NCI-H1092 treated with DMSO at 0.1 percent for 48 hours (cell line): ENCODE measurements at regions not wholly inside any gene's neighbourhood (a gene's known extent, or its start where the extent isn't known, plus 50 kb on each side); places are given as distances from the start of the nearest gene placed in this dataset.
A peak's percentile ranks its signal among the peaks of the same experiment; 100 is the strongest.
"Not testable (repeated sequence)": the region's sequence is repeated elsewhere in the genome, so short reads cannot be mapped to it uniquely, and the experiment has no call there.

Experiments used
- DNase-seq: peaks from one replicate; lab custom pipeline; 2025; lab: John Stamatoyannopoulos, UW

DNA sequence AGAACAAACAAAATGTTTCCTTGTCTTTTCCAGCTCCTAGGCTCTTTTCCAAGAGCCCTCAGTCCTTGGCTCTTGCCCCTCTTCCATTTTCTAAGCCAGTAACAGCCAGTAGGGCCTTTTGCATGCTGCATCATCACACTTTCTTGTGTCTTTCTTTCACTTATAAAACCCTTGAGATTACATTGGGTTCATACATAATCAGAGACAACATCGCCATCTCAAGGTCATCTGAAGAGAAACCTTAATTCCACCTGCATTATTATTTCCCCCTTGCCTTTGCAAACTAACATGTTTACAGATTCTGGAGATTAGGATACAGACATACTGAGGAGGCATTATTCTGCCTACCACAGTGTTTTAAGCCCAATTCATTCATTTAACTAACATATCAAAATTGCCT, 697.3 kb downstream of the TRIB2 start:
- DNase-seq = peak; percentile 15

DNA sequence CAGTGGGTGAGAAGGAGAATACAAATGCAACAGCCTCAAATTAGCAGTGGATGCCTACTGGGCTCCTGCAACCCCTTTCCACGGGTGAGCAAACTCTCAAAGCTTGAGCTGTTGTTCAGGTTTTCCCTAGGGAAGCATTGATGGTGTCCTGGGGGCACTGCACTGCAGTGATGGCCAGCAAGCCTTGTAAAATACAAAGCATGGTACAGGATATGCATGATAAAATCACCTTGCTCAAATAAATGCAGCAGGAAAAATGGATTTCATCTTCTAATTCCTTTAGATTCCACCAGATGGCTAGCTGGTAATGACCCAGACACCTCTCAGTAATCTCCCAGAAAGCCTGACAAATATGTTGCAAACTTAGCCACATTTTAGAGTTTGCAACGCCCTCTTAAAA, 698.2 kb downstream of the TRIB2 start:
- peak; percentile 7 for DNase-seq

DNA sequence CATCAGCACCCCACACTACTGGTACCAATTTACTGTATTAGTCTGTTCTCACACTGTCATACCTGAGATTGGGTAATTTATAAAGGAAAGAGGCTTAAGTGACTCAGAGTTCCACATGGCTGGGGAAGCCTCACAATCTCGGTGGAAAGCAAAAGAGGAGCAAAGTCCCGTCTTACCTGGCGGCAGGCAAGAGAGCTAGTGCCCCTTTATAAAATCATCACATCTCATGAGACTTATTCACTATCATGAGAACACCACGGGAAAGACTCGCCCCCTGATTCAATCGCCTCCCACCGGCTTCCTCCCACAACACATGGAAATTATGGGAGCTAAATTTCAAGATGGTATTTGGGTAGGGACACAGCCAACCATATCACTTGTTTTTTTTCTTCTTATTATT, 717.2 kb downstream of the TRIB2 start:
- DNase-seq = no peak

DNA sequence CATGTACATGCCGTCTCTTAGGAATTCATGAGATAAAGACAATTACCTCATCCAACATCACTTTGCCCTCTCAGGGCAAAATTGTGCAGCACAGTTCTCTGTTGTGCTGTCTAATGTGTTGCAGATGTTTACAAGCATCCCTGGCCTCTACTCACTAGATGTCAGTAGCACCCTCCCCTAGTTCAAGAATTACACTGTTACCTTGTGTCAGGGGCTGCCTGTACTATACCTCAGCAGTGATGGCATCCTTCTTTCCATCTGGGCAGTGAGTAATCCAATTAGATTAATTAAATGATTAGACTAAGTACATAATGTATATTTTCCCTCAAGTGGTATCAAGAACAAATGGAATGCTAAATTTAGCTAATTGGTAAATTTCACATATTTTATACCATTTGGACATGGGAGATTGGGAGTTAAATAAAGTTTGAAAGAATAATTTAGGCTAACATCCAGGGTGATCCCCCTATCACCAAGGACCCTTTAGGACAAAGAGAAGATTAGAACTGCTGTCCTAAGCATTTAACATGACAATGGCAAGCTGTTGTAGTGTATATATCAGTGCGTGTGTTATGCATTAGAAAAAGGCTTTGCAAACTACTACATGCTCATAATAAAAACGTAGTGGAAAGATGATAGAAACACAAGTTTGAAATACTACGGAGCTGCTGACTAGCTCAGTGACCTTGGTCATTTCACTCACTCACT, 727.0 kb downstream of the TRIB2 start:
- DNase-seq = not testable (repeated sequence)

DNA sequence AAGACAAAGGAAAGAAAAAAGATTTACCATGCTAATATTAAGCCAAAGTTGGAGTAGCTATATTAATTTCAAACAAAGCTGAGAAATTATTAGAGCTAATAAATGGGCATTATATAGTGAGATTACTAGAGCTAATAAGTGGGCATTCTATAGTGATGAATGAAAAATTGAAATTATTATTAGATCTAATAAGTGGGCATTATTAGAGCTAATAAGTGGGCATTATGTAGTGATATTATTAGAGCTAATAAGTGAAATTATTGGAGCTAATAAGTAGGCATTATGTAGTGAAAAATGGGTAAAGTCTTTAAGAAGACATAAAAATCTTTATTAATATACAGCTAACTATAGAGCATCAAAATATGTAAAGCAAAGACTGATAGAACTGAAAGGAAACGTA, 745.7 kb downstream of the TRIB2 start:
- DNase-seq = no peak

DNA sequence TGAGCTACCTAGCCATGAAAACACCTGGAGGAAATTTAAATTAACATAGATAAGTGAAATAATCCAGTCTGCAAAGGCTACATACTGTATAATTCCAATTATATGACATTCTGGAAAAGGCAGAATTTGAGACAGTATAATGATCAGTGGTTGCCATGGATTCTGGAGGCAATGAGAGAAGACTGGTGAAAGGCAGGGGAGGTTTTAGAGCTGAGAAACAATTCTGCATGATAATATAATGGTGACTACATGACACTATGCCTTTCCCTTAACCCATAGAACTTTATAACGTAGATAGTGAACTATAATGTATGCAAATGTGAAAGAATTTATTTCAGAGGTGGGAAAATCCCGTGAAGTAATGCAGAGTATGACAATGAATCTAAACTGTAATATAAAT, 749.3 kb downstream of the TRIB2 start:
- DNase-seq = no peak

DNA sequence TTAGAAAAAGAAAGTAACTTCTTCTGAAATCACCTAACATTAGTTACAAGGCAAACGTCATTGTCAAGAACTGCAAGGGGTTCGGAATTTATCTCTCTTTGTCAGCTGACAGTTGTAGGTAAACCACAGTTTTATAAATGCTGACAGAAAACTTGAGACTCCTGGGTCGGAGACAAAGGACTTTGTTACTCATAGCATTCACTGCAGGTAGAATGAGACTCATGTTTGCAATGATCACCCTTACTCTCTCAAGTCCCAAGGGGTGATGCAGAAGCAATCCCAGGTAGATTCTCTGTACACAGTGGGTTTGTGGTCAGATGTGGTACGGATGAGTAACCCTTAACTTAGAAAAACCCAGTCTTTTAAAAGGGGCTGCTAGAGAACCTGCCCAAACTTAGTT, 757.8 kb downstream of the TRIB2 start:
- DNase-seq = no peak

DNA sequence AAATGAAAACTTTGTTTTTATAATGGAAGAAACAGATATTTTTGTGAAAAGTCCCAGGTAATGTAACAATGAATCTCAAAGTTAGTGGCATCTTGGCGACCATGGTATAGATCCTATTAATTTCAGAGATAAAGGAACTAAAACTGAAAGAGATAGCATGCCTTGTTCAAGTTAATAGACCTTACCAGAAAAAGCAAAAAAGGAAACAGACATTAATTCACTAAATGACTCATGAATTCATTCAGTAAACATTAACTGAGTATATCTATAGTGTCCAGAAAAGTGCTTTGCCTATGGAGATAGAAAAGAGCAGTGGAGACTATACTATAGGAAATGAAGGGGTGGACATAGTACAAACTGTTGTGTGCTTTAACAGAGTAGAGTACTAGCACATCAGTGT, 763.3 kb downstream of the TRIB2 start:
- no peak for DNase-seq

DNA sequence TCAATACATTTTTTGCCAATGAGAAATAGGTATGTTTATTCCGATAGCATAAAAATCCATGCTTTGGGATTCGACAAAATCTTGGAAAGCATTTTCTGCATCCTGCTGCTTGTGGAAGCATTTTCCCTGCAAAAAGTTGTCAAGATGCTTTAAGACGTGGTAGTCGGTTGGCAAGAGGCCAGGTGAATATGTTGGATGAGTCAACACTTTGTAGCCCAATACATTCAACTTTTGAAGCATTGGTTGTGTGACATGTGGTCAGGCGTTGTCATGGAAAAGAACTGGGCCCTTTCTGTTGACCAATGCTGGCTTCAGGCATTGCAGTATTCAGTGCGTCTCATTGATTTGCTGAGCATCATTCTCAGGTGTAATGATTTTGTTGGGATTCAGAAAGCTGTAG, 764.5 kb downstream of the TRIB2 start:
- DNase-seq = no peak

DNA sequence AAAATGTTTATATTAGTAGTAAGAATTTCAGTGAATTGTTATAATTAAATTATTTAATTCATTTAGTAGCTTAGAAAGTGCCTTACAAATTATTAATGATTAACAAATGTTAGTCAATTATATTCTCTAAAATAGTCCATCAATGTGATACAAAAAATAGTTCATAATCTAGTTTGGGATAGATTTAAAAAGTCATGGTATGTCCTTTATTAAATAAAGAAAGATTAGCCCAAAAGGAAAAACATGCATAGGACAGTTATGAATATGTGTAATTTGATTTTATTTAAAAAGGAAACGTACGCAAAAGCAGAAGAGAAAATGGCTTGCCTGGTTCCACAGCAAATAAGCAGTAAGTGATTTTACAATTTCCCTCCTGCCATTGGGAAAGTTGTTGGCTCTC, 768.5 kb downstream of the TRIB2 start:
- no peak for DNase-seq

DNA sequence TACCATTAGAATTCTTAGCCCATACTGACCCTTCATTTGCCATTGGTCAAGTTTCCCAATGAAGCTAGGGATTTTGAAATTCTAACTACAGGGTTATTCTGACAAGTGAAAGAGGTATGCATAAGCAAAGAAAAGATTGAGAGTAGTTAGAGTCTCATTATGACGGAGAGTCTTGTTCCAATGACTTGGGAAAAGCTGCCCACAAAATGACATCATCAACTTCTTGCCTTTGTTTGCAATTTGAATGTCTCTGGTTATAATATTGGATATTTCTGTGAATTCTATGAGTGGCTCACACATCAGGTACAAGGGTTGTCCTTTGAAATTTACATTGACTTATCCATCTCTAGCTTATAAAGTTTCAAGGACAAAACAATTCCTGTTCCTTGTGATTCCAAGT, 772.2 kb downstream of the TRIB2 start:
- DNase-seq = no peak

DNA sequence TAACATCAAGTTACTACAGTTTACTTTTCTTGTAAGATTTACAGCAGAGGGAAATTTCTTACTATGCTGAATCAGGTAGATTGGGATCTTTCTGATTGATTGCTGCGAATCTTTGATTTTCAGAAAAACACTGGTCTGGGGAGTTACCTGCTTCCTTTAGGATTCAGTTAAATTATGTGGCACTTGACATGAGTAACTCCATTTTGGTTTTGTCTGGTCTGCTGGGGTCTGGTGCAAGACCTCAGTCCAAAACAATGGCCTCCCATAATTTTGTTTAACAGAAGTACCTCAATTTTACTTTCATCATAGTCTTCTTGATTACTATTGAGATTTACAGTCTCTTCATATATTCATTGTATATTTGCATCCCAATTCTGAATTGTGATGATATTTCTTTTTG, 775.5 kb downstream of the TRIB2 start:
- no peak for DNase-seq

DNA sequence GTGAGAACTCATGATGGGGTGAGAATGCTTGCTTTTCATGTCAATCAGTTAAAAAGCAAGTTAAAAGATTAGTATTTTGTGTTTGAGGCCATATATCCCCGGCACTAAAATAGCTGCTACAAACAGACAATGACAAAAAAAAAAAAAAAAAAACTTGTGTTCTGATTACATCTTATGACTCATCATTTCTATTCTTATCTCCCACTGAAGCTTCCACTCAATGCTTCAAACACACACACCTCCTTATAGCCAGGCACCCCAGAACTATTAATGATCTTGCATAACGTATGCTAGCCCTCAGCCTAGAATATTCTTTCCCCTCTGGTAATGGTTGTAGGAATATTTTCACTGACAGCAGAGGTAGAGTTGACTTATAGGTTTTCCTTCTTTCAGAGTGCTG, 778.3 kb downstream of the TRIB2 start:
- no peak for DNase-seq

DNA sequence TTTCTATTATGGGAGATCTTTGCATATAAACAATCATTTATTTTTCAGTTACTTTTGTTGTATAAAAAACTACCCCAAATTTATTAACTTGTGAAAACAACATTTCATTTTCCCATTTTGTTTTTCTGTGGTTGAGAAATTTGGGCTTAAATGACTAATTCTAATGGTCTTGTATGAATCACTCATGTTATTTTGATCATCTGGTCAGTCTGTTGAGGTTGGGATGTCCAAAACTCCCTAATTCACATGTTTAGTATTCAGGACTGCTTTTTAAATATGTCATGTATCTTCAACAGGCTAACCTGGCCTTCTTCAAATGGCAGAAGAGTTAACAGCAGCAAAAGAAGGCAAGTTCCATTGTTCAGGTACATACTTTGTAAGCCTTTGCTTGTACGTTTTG, 788.1 kb downstream of the TRIB2 start:
- no peak for DNase-seq

DNA sequence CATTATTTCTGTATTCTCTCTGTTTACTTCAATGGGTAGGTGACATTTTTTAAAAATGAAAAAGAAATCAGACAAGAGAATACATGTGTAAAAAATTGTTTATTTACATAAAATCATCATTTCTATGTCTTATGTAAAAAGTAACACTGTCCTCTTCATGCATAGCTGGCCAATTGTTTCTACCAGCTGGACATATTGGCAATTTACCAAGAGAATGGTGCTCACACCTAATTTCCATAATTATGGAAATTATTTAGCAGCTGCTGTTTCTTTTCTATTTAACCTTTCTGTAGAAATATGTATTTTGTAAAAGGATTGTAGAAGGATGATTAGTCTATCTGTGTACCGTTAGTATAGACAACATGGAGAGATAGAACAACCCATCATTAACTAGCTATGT, 791.9 kb downstream of the TRIB2 start:
- no peak for DNase-seq

DNA sequence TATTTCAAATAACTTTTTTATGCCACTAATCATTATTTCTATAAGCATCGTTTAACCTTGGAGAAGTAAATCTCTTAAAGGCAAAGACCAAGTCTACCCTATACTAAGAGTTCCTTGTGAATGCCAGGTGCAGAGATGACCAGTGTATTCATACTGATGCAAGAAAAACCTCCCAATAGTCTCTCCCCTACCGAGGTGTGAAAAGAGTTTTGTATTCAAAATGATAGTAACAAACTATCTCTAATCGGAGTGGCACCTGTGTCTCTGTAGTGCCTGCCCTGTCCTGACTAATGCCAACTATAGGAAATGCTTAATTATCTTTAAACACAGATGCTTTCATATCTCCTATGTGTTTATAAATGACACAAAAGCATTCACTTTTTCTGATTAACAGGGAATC, 798.5 kb downstream of the TRIB2 start:
- DNase-seq = no peak

DNA sequence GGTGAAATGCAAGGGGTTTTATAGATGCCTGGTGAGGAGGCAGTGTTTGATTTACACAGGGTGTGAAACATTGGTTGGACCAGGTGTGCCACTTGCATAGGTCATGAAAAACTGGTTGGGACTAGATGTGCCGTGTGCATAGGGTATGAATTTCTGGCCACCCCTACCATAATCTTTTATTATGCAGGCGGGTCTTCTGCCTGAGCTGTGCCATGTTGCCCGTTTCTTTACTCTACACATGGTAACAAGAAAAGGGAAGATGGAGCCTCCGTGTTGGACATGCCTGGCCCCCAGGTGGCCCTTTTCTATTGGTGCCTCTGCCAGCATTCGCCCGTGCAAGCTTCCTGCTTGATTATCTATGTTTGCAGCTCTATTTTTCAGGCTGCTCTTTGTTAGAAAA, 805.4 kb downstream of the TRIB2 start:
- DNase-seq = no peak

DNA sequence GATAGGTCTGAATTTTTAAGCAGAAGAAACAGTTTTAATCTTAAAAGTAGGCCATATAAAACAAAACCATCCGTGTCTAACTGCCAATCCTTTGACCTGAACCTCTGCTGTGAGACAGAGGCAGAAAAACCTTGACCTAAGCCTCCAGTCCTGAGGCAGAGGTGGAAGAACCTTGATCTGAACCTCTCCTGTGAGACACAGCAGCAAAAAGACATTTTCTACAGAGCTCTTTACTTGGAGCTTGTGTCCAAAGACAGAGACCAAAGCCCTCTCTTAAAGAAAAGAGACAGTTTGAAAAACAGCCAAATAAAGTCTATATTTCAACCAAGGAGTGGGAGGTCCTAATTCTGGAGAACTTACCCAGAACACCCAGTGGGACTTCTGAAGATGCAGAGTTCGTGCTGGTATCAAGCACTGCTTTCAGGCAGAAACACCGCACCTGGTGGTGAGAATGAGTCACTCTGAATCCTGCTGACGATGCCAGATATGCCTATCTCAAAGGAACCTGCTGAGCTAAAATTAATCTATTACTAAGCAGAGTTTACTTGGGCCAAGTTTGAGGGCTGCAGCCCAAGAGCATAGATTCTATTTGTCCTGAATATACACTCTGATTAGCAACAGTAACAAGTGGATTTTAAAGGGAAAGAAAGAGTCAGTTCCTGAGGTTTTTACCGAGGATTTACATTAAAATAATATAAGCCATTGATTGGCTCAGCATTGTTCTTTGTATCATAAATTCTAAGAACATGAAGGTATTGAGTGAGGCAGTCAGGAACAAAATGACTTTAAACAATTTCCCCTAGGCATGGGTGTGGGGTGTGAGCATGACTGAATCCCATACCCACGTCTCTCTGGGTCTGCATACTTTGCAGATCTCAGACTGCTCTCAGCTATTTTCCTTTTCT, 806.4 kb downstream of the TRIB2 start:
- DNase-seq = no peak

DNA sequence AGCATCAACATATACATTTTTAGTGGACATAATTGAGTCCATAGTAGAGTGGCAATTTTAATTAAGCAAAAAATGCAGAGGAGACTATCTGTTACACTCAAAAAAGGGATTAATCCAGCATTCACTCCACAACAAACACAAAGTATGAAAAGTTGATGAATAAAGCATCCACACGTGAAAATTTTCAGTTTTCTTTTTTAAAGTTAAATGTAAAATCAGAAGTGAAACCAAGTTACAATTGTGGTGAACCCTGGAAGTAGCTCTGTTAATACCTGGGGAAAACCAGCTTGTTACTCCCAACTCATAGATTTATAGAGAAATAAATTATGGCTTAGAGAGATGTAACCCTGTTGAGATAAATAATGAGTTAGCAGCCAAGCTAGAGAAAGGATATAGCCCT, 807.8 kb downstream of the TRIB2 start:
- DNase-seq = no peak

DNA sequence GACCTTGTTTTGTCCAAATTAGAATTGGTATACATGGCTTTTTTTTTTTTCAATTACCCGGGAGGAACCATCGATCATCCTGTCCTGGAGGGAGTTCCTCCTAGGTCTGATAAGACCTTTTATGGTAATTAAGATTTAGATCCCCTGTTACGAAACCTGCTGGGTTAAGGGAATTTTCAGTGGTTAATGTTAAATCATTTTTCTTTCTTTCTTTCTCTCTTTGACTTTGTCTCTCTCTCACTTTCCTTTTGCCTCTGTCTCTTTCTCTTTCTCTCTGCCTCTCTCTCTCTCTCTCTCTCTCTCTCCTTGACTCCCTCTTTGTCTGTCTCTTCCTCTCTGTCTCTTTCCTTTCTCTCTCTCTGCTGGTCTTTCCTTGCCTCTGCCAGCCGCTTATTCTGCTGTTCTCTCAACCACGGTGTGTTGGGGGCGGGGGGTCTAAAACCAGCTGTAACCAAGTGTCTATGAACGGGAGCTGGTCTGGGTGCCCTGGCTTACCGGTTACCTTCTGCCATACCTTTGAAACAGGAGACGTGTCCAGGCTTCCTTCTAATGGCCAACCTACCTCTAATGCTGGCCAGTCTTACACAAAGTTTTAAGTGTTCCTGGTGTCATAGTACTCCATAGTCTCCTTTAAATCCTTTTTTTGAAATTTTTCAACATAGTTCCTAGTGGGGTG, 815.1 kb downstream of the TRIB2 start:
- not testable (repeated sequence) for DNase-seq

DNA sequence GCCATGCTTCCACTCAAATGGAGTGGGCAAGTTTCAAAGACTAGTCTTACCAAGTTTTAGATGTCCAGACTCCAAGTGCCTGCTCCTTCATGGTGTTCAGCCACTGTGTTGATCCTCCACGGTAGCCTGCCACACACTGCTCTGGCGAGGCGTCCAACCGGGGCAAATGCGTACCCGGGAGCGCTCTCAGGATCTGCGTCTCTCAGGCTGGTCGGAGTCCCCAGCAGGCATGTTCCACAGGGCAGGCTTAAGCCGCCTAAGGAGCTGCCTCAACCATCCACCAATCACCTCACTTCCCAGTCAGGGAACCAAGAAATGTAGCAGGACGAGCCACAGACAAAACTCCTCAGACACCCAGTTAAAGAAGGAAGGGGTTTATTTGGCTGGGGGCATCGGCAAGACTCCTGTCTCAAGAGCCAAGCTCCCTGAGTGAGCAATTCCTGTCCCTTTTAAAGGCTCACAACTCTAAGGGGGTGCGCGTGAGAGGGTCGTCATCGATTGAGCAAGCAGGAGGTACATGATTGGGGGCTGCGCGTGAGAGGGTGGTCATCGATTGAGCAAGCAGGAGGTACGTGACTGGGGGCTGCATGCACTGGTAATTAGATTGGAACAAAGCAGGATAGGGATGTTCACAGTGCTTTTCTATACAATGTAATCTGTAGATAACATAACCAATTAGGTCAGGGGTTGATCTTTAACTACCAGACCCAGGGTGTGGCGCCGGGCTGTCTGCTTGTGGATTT, 816.2 kb downstream of the TRIB2 start:
- DNase-seq = not testable (repeated sequence)

DNA sequence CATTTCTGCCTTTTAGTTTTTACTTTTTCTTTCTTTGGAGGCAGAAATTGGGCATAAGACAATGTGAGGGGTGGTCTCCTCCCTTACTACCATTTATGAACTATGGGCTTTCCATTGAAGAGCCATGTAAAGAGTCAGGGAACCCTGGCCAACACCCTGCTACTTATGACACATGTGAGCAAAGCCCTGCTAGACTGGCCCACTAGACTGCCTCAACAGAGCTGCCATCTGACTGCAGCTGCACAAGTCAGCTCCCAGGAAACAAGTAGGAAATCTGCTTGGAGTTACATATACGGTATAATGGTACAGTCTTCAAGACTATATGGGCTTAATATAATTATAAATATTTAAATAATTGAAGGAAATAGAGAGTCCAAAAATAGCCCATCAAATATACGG, 816.8 kb downstream of the TRIB2 start:
- no peak for DNase-seq
